Fibroblast of pulmonary artery (primary cell): ENCODE measurements at regions not wholly inside any gene's neighbourhood (a gene's known extent, or its start where the extent isn't known, plus 50 kb on each side); places are given as distances from the start of the nearest gene placed in this dataset.
"Not testable (repeated sequence)": the region's sequence is repeated elsewhere in the genome, so short reads cannot be mapped to it uniquely, and the experiment has no call there.

Source experiments
- DNase-seq: peaks from one replicate; pipeline ENCODE4 v3.0.0-alpha.2; 2010; ENCODE audit warnings: low read depth
- H3K4me3 ChIP-seq: replicated peaks from 2 replicates; pipeline ENCODE4 v1.5.1; 2011; ENCODE audit warnings: low read depth, mild to moderate bottlenecking, control low read depth, low read length, moderate library complexity
- CTCF ChIP-seq: IDR thresholded peaks from 2 replicates; pipeline ENCODE4 v1.5.1; 2011; ENCODE audit warnings: mild to moderate bottlenecking, control low read depth, low read length, inconsistent platforms; ENCODE audit errors: missing control alignments

DNA sequence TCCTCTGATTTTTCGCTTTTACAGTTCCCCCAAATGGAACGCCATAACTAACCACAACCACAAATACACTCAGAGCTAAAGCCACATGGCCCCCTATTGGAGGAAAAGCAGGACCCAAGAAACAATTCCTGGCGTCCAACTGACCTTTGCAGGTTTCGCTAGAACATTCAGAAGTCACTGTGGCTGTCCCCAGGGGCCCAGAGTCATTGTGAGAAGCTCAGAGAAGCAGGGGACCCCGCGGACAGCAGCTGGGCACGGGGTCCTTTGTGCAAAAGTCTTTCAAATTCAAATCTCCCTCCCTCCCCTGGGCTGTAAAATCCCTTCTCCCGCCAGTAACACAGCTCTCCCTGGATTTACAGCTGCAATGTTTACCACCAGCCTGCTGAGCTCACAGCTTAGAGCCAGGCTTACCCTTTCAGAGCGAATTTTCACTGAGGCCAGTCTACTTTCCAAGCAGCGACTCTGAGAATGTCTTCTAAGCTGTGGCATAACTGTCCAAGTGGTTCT is 214.8 kb downstream of the CRLF2 start:
- no peak for DNase-seq
- no peak overlapping the region for H3K4me3 ChIP-seq
- TF ChIP-seq CTCF = no peak

- no peak for DNase-seq
- no peak for TF ChIP-seq CTCF
- H3K4me3 ChIP-seq = no peak overlapping the region
These were observed 217.7 kb downstream of the CRLF2 start for GRCh38 chrX:994780-995179.

- no peak for TF ChIP-seq CTCF
- DNase-seq = peak; percentile 68
- H3K4me3 ChIP-seq = no peak overlapping the region
These were observed 222.4 kb downstream of the CRLF2 start for GRCh38 chrX:989959-990510.

- not testable (repeated sequence) for DNase-seq
These were observed 223.9 kb downstream of the CRLF2 start for GRCh38 chrX:988530-988929.

GRCh38 chrX:981791-982626 is 230.4 kb downstream of the CRLF2 start:
- DNase-seq = no peak
- TF ChIP-seq CTCF = no peak
- no peak overlapping the region for H3K4me3 ChIP-seq

More at GRCh38 chrX:988530-988929, 223.9 kb downstream of the CRLF2 start:
- H3K4me3 ChIP-seq = not testable (repeated sequence)

- no peak for TF ChIP-seq CTCF
- DNase-seq = no peak
- no peak overlapping the region for H3K4me3 ChIP-seq
These were observed 231.7 kb downstream of the CRLF2 start for GRCh38 chrX:980587-981235.

- not testable (repeated sequence) for H3K4me3 ChIP-seq, DNase-seq
These were observed 233.3 kb downstream of the CRLF2 start for GRCh38 chrX:979127-979526.
